ENCODE measurements at regions not wholly inside any gene's neighbourhood (a gene's known extent, or its start where the extent isn't known, plus 50 kb on each side); places are given as distances from the start of the nearest gene placed in this dataset.

- no peak overlapping the region for H3K4me3 Mint-ChIP-seq (ENCODE audit: low read depth)
- DNase-seq (ENCODE audit: low spot score, unreplicated experiment), result no peak
- TF ChIP-seq CTCF (IDR thresholded peaks at IDR 0.05; ENCODE audit: unreplicated experiment), result no peak
- H3K4me1 Mint-ChIP-seq (ENCODE audit: low read depth), result no peaks in the 10 kb centered on the region
- H3K27me3 Mint-ChIP-seq, result no peaks in the 10 kb centered on the region
- no peak overlapping the region for H3K27ac Mint-ChIP-seq
- H3K9me3 Mint-ChIP-seq (ENCODE audit: low read depth), result no peaks in the 10 kb centered on the region
- H3K36me3 Mint-ChIP-seq (ENCODE audit: insufficient read depth), result no peaks in the 10 kb centered on the region
Observed at GRCh38 chr7:53684693-53685092, 649.3 kb downstream of the POM121L12 start.

- H3K27ac Mint-ChIP-seq, result no peak overlapping the region
- H3K4me3 Mint-ChIP-seq (ENCODE audit: low read depth), result no peak overlapping the region
- H3K27me3 Mint-ChIP-seq, result no peaks in the 10 kb centered on the region
- no peak for DNase-seq (ENCODE audit: low spot score, unreplicated experiment)
- TF ChIP-seq CTCF (IDR thresholded peaks at IDR 0.05; ENCODE audit: unreplicated experiment), result no peak
- peaks cover 3% of the 10 kb centered on the region for H3K9me3 Mint-ChIP-seq (ENCODE audit: low read depth)
- H3K36me3 Mint-ChIP-seq (ENCODE audit: insufficient read depth), result no peaks in the 10 kb centered on the region
- H3K4me1 Mint-ChIP-seq (ENCODE audit: low read depth), result no peaks in the 10 kb centered on the region
Observed at GRCh38 chr7:53690411-53690810, 655.0 kb downstream of the POM121L12 start.

- Mint-ChIP-seq H3K9me3 (ENCODE audit: low read depth) (peaks cover under 1% of the 10 kb centered on the region), H3K27ac (no peak overlapping the region), H3K4me1 (ENCODE audit: low read depth) (no peaks in the 10 kb centered on the region), H3K4me3 (ENCODE audit: low read depth) (no peak overlapping the region), H3K27me3 (no peaks in the 10 kb centered on the region), H3K36me3 (ENCODE audit: insufficient read depth) (no peaks in the 10 kb centered on the region)
- no peak for DNase-seq (ENCODE audit: low spot score, unreplicated experiment)
- no peak for TF ChIP-seq CTCF (IDR thresholded peaks at IDR 0.05; ENCODE audit: unreplicated experiment)
Observed at GRCh38 chr7:53697913-53698312, 662.5 kb downstream of the POM121L12 start.

- H3K4me3 Mint-ChIP-seq (ENCODE audit: low read depth), result no peak overlapping the region
- H3K27me3 Mint-ChIP-seq, result no peaks in the 10 kb centered on the region
- no peak for TF ChIP-seq CTCF (IDR thresholded peaks at IDR 0.05; ENCODE audit: unreplicated experiment)
- H3K36me3 Mint-ChIP-seq (ENCODE audit: insufficient read depth), result no peaks in the 10 kb centered on the region
- no peaks in the 10 kb centered on the region for H3K9me3 Mint-ChIP-seq (ENCODE audit: low read depth)
- H3K4me1 Mint-ChIP-seq (ENCODE audit: low read depth), result no peaks in the 10 kb centered on the region
- H3K27ac Mint-ChIP-seq, result no peak overlapping the region
- DNase-seq (ENCODE audit: low spot score, unreplicated experiment), result no peak
Observed at GRCh38 chr7:53699215-53699837, 663.9 kb downstream of the POM121L12 start.

- TF ChIP-seq CTCF (IDR thresholded peaks at IDR 0.05; ENCODE audit: unreplicated experiment), result no peak
- Mint-ChIP-seq H3K4me3 (ENCODE audit: low read depth) (no peak overlapping the region), H3K27me3 (no peaks in the 10 kb centered on the region), H3K9me3 (ENCODE audit: low read depth) (no peaks in the 10 kb centered on the region), H3K4me1 (ENCODE audit: low read depth) (no peaks in the 10 kb centered on the region), H3K27ac (no peak overlapping the region), H3K36me3 (ENCODE audit: insufficient read depth) (no peaks in the 10 kb centered on the region)
- no peak for DNase-seq (ENCODE audit: low spot score, unreplicated experiment)
Observed at GRCh38 chr7:53719122-53719521, 683.7 kb downstream of the POM121L12 start.

Data from progenitor cell of endocrine pancreas (in vitro differentiated cells).